IMR-90 (cell line): ENCODE measurements at regions not wholly inside any gene's neighbourhood (a gene's known extent, or its start where the extent isn't known, plus 50 kb on each side); places are given as distances from the start of the nearest gene placed in this dataset.

ENCODE experiments used
- BHLHE40 ChIP-seq: fragments of 150-350 bp; IDR thresholded peaks from 2 replicates; pipeline ENCODE4 v1.6.1; 2016; ENCODE audit warnings: mild to moderate bottlenecking, low read depth, low read length
- FOS ChIP-seq: fragments of 150-350 bp; IDR thresholded peaks from 2 replicates; pipeline ENCODE4 v1.6.1; 2016; ENCODE audit warnings: low read depth, low read length
- MXI1 ChIP-seq: IDR thresholded peaks from 2 replicates; pipeline ENCODE4 v1.6.1; 2012; ENCODE audit warnings: low read depth, mild to moderate bottlenecking, low read length, moderate library complexity, borderline replicate concordance
- POLR2A ChIP-seq: IDR thresholded peaks from 2 replicates; pipeline ENCODE4 v1.6.1; 2012; ENCODE audit warnings: mild to moderate bottlenecking, low read depth, low read length
- RCOR1 ChIP-seq: IDR thresholded peaks from 2 replicates; pipeline ENCODE4 v1.6.1; 2012; ENCODE audit warnings: mild to moderate bottlenecking, low read length, improper control_type of control experiment; ENCODE audit not compliant: insufficient replicate concordance
- SMC3 ChIP-seq: fragments of 150-350 bp; IDR thresholded peaks from 2 replicates; pipeline ENCODE4 v1.6.1; 2016; ENCODE audit warnings: low read depth, mild to moderate bottlenecking, antibody characterized with exemption, low read length, moderate library complexity
- TF ChIP-seq, protein P1 (sequence below): conservative IDR thresholded peaks from 2 replicates; pipeline ENCODE4 v1.5.1; 2012; ENCODE audit warnings: mild to moderate bottlenecking, low read depth, low read length, improper control_type of control experiment

DNA sequence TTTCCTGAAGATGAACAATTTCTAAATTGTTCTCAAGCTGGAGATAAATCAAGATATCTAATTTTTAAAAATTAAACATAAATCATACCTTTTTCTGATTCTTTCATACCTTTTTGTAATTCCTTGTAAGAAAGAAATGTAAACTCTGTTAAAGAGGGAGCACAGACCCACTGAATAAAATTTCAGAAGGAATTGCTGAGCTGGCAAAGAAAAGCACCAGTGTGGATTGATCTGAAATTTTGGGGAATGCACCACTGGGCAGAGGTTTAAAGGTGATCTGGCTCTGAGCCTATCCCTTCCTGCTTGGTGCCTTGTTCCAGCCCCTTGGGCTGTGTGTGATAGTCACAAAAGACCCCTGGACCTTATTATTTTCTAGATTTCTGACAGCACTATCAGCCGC lies 118.3 kb upstream of the THSD7B start:
- TF ChIP-seq, protein P1, sequence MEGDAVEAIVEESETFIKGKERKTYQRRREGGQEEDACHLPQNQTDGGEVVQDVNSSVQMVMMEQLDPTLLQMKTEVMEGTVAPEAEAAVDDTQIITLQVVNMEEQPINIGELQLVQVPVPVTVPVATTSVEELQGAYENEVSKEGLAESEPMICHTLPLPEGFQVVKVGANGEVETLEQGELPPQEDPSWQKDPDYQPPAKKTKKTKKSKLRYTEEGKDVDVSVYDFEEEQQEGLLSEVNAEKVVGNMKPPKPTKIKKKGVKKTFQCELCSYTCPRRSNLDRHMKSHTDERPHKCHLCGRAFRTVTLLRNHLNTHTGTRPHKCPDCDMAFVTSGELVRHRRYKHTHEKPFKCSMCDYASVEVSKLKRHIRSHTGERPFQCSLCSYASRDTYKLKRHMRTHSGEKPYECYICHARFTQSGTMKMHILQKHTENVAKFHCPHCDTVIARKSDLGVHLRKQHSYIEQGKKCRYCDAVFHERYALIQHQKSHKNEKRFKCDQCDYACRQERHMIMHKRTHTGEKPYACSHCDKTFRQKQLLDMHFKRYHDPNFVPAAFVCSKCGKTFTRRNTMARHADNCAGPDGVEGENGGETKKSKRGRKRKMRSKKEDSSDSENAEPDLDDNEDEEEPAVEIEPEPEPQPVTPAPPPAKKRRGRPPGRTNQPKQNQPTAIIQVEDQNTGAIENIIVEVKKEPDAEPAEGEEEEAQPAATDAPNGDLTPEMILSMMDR, result no peak
- TF ChIP-seq BHLHE40, result no peak
- no peak for TF ChIP-seq RCOR1
- no peak for TF ChIP-seq POLR2A
- no peak for TF ChIP-seq SMC3
- no peak for TF ChIP-seq FOS
- no peak for TF ChIP-seq MXI1
